ENCODE measurements at regions not wholly inside any gene's neighbourhood (a gene's known extent, or its start where the extent isn't known, plus 50 kb on each side); places are given as distances from the start of the nearest gene placed in this dataset.

DNA sequence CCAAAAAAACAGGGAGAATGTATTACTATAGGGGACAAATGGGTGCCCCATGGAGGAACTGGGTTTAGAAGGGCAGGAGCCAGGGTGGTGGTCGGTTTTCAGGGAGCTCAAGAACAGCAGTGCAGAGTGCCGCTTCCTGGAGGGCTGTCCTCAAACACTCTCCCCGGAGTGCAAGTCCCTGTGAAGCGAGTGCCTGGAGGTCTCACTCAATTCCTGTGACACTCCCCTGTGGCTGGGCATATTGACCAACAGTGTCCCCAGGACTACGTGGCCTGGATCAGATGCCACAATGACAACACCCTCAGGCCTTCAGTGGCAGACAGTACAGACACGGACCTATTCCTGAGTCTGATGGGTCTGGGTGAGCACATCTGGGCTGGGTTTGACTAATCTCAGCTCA lies 412.1 kb upstream of the IRX2 start:
- TF ChIP-seq POLR2A (IDR thresholded peaks at IDR 0.05) = no peak
- TF ChIP-seq, protein P1, sequence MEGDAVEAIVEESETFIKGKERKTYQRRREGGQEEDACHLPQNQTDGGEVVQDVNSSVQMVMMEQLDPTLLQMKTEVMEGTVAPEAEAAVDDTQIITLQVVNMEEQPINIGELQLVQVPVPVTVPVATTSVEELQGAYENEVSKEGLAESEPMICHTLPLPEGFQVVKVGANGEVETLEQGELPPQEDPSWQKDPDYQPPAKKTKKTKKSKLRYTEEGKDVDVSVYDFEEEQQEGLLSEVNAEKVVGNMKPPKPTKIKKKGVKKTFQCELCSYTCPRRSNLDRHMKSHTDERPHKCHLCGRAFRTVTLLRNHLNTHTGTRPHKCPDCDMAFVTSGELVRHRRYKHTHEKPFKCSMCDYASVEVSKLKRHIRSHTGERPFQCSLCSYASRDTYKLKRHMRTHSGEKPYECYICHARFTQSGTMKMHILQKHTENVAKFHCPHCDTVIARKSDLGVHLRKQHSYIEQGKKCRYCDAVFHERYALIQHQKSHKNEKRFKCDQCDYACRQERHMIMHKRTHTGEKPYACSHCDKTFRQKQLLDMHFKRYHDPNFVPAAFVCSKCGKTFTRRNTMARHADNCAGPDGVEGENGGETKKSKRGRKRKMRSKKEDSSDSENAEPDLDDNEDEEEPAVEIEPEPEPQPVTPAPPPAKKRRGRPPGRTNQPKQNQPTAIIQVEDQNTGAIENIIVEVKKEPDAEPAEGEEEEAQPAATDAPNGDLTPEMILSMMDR (IDR thresholded peaks at IDR 0.05) = no peak

Measured in lower leg skin (tissue), 3 donors.